ENCODE measurements at regions not wholly inside any gene's neighbourhood (a gene's known extent, or its start where the extent isn't known, plus 50 kb on each side); places are given as distances from the start of the nearest gene placed in this dataset.
A peak's percentile ranks its signal among the peaks of the same experiment; 100 is the strongest.

DNA sequence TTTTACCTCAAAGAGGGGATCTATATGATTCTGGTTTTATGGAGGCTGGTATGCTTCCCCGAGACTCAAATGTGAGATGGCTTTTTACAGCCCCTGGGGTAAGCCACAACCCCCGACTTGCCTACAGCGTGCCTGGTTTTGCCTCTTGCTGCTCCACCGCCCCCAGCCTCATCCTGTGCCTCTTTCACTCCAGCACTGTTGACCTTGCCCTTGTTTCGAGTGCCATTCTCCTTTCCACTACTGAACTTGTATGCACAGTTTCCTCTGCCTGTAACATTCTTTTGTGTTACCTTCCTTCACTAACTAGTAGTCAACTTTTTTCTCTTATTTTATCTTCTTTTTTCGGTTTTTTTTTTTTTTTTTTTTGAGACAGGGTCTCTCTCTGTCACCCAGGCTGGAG is 219.0 kb upstream of the ZBED5 start:
- DNase-seq (ENCODE audit: low read depth) (no peak), FAIRE-seq (no peak)
- Histone ChIP-seq H3K27me3 (ENCODE audit: control insufficient read depth, insufficient read depth, low read length) (peaks cover 9% of the 10 kb centered on the region), H3K4me3 (ENCODE audit: low read depth, low read length) (no peak overlapping the region), H3K36me3 (ENCODE audit: control insufficient read depth, insufficient read depth, low read length) (no peaks in the 10 kb centered on the region)
- TF ChIP-seq, protein P1, sequence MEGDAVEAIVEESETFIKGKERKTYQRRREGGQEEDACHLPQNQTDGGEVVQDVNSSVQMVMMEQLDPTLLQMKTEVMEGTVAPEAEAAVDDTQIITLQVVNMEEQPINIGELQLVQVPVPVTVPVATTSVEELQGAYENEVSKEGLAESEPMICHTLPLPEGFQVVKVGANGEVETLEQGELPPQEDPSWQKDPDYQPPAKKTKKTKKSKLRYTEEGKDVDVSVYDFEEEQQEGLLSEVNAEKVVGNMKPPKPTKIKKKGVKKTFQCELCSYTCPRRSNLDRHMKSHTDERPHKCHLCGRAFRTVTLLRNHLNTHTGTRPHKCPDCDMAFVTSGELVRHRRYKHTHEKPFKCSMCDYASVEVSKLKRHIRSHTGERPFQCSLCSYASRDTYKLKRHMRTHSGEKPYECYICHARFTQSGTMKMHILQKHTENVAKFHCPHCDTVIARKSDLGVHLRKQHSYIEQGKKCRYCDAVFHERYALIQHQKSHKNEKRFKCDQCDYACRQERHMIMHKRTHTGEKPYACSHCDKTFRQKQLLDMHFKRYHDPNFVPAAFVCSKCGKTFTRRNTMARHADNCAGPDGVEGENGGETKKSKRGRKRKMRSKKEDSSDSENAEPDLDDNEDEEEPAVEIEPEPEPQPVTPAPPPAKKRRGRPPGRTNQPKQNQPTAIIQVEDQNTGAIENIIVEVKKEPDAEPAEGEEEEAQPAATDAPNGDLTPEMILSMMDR (IDR thresholded peaks at IDR 0.05; ENCODE audit: insufficient read depth, low read length, severe bottlenecking), result no peak

DNA sequence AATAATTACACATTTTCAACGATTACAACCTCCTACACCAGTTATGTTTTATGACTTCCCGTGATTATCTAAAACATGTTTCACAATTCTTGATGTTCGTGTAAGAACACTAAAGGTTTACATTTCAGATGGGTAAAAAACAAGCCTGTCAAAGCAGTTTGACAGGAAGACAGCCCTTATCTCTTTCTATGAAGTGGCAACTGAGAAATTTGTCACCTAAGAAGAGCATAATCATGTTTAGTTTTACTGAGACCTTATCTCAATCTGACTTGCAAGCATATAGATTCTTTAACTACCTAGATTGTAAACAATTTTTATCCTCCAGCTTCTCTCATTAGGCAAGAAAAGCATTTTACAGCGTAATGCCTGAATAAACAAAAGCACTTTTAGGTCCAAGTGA is 218.4 kb upstream of the ZBED5 start:
- FAIRE-seq (no peak), DNase-seq (ENCODE audit: low read depth) (no peak)
- TF ChIP-seq, protein P1 (IDR thresholded peaks at IDR 0.05; ENCODE audit: insufficient read depth, low read length, severe bottlenecking), result no peak
- no peaks in the 10 kb centered on the region for H3K36me3 ChIP-seq (ENCODE audit: control insufficient read depth, insufficient read depth, low read length)
- H3K27me3 ChIP-seq (ENCODE audit: control insufficient read depth, insufficient read depth, low read length), result peaks cover 9% of the 10 kb centered on the region
- H3K4me3 ChIP-seq (ENCODE audit: low read depth, low read length), result no peak overlapping the region

DNA sequence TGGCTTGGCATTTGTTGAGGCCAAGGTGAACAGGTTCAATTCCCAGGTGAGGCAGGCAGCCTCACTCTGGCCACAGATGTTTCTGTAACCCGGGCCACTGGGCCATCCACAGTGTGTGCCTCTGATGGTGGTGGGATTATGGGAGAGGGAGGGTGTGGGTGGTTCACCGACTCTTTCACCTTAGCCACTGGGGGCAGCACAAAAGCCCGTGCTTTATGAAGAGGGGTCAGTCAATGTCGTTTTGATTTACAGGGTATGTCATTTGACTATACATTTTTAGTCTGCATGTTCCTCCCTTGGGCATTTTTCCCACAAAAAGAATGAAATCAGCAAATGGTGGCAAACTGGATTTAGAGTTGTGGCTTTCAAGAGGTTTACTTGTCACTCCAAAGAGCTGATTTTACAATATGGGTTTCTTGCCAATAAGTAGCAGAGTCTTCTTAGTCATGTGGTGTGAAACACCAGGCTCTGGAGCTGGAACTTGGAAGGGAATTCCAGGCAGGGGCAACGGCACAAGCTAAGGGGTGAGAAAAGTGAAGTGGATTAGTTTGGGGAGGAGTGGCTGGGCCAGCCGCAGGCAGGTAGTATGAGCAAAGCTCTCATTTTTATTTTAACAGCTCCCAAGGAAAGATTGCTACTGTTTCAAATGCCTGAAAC is 217.8 kb upstream of the ZBED5 start:
- TF ChIP-seq, protein P1 (IDR thresholded peaks at IDR 0.05; ENCODE audit: insufficient read depth, low read length, severe bottlenecking), result no peak
- no peak overlapping the region for H3K4me3 ChIP-seq (ENCODE audit: low read depth, low read length)
- DNase-seq (ENCODE audit: low read depth) (no peak), FAIRE-seq (no peak)
- H3K36me3 ChIP-seq (ENCODE audit: control insufficient read depth, insufficient read depth, low read length), result no peaks in the 10 kb centered on the region
- peaks cover 9% of the 10 kb centered on the region for H3K27me3 ChIP-seq (ENCODE audit: control insufficient read depth, insufficient read depth, low read length)

DNA sequence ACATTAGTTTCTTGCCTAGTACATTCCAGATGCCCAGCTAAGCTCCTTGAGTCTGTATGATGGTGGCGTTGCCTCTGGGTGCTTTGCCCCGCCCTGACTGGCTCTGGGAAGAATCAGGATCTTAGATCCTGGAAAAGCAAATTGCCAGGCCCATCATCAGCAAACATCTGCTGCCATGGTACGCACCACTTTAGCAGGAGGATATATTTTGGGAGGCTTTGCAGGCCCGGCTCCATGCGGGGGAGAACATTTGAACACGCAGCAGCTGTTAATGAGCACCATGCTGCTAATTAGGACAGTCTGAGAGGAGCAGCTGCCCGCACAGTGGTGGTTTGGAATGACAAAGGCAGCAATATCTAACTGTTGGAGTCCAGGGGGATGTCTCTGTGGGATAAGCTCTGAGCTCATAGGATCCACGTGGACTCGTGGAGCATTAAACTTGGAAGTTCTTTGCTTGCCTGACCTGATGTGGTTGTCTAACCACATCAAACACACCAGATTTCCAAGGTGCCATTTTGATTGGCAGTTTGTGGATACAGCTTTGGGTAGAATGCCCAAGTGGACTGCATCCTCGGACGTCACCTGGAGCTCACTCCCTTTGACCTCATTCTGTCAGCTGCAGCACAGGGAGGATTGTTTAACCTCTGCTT is 217.0 kb upstream of the ZBED5 start:
- H3K27me3 ChIP-seq (ENCODE audit: control insufficient read depth, insufficient read depth, low read length), result peaks cover 10% of the 10 kb centered on the region
- no peak overlapping the region for H3K4me3 ChIP-seq (ENCODE audit: low read depth, low read length)
- H3K36me3 ChIP-seq (ENCODE audit: control insufficient read depth, insufficient read depth, low read length), result no peaks in the 10 kb centered on the region
- DNase-seq (ENCODE audit: low read depth) (no peak), FAIRE-seq (peak; percentile 77)
- TF ChIP-seq, protein P1 (IDR thresholded peaks at IDR 0.05; ENCODE audit: insufficient read depth, low read length, severe bottlenecking), result no peak

- H3K27me3 ChIP-seq (ENCODE audit: control insufficient read depth, insufficient read depth, low read length), result peaks cover 8% of the 10 kb centered on the region
- no peak overlapping the region for H3K4me3 ChIP-seq (ENCODE audit: low read depth, low read length)
- H3K36me3 ChIP-seq (ENCODE audit: control insufficient read depth, insufficient read depth, low read length), result no peaks in the 10 kb centered on the region
- TF ChIP-seq, protein P1 (IDR thresholded peaks at IDR 0.05; ENCODE audit: insufficient read depth, low read length, severe bottlenecking), result no peak
- DNase-seq (ENCODE audit: low read depth), result no peak
- no peak for FAIRE-seq
Observed at GRCh38 chr11:11073996-11074395, 216.1 kb upstream of the ZBED5 start.

Measured in bronchial epithelial cell (primary cell).